ENCODE measurements at regions not wholly inside any gene's neighbourhood (a gene's known extent, or its start where the extent isn't known, plus 50 kb on each side); places are given as distances from the start of the nearest gene placed in this dataset.

GRCh38 chr7:45242698-45243097 lies 85.1 kb downstream of the RAMP3 start:
- TF ChIP-seq POLR2A (IDR thresholded peaks at IDR 0.05) (no peak), CTCF (IDR thresholded peaks at IDR 0.05) (no peak), EP300 (IDR thresholded peaks at IDR 0.05) (no peak)

All from ovary (tissue), 3 donors.